SK-N-DZ (cell line): ENCODE measurements at regions not wholly inside any gene's neighbourhood (a gene's known extent, or its start where the extent isn't known, plus 50 kb on each side); places are given as distances from the start of the nearest gene placed in this dataset.

ENCODE experiments used
- DNase-seq: peaks from one replicate; pipeline ENCODE4 v3.0.0-alpha.2; 2015; ENCODE audit warnings: low spot score

- peak; percentile 32 for DNase-seq
Measured at GRCh38 chr2:121018136-121019061, 266.6 kb downstream of the TFCP2L1 start.

GRCh38 chr2:121019071-121019470 is 265.9 kb downstream of the TFCP2L1 start:
- no peak for DNase-seq

GRCh38 chr2:121019756-121020155 is 265.2 kb downstream of the TFCP2L1 start:
- DNase-seq, result no peak

- no peak for DNase-seq
Measured at GRCh38 chr2:121021685-121022084, 263.3 kb downstream of the TFCP2L1 start.

- no peak for DNase-seq
Measured at GRCh38 chr2:121028577-121028976, 256.4 kb downstream of the TFCP2L1 start.

- DNase-seq, result no peak
Measured at GRCh38 chr2:121030523-121030922, 254.5 kb downstream of the TFCP2L1 start.

GRCh38 chr2:121031568-121032340 is 253.2 kb downstream of the TFCP2L1 start:
- no peak for DNase-seq

GRCh38 chr2:121033461-121033996 is 251.5 kb downstream of the TFCP2L1 start:
- no peak for DNase-seq

GRCh38 chr2:121034551-121034950 is 250.5 kb downstream of the TFCP2L1 start:
- DNase-seq, result no peak

- no peak for DNase-seq
Measured at GRCh38 chr2:121036226-121036692, 248.7 kb downstream of the TFCP2L1 start.

- no peak for DNase-seq
Measured at GRCh38 chr2:121037480-121037879, 247.5 kb downstream of the TFCP2L1 start.

- no peak for DNase-seq
Measured at GRCh38 chr2:121038031-121038430, 247.0 kb downstream of the TFCP2L1 start.

- DNase-seq, result no peak
Measured at GRCh38 chr2:121038431-121038830, 246.6 kb downstream of the TFCP2L1 start.

GRCh38 chr2:121038891-121039616 is 245.9 kb downstream of the TFCP2L1 start:
- no peak for DNase-seq

- DNase-seq, result no peak
Measured at GRCh38 chr2:121039679-121040078, 245.3 kb downstream of the TFCP2L1 start.

- no peak for DNase-seq
Measured at GRCh38 chr2:121041516-121041915, 243.5 kb downstream of the TFCP2L1 start.

- no peak for DNase-seq
Measured at GRCh38 chr2:121043061-121043826, 241.8 kb downstream of the TFCP2L1 start.

GRCh38 chr2:121043827-121044222 is 241.2 kb downstream of the TFCP2L1 start:
- no peak for DNase-seq

GRCh38 chr2:121044412-121044811 is 240.6 kb downstream of the TFCP2L1 start:
- DNase-seq, result no peak

GRCh38 chr2:121045245-121045644 is 239.8 kb downstream of the TFCP2L1 start:
- no peak for DNase-seq

- no peak for DNase-seq
Measured at GRCh38 chr2:121046335-121046734, 238.7 kb downstream of the TFCP2L1 start.
